ENCODE measurements at regions not wholly inside any gene's neighbourhood (a gene's known extent, or its start where the extent isn't known, plus 50 kb on each side); places are given as distances from the start of the nearest gene placed in this dataset.
"Not testable (repeated sequence)": the region's sequence is repeated elsewhere in the genome, so short reads cannot be mapped to it uniquely, and the experiment has no call there.

DNA sequence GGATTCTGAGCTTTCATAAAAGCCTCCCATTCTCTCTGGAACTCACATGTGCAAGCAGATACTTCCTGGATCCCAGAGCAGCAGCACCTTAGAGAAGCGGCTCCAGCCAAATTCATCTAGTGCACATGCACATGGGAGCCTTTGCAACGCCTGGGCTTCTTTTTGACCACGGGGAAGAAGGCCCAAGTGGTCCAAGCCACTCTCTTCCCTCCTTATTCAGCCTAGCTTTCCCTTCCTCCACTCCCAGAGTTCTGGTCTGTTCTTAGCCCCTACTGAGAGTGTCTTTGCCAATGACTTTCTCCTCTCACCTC is 118.7 kb downstream of the ZNF365 start:
- H3K4me1 ChIP-seq = no peaks in the 10 kb centered on the region
- no peak overlapping the region for H3K27ac ChIP-seq
- H3K9me3 ChIP-seq = no peaks in the 10 kb centered on the region
- DNase-seq = no peak
- no peaks in the 10 kb centered on the region for H3K36me3 ChIP-seq
- no peaks in the 10 kb centered on the region for H3K27me3 ChIP-seq
- no peak for TF ChIP-seq POLR2A (IDR thresholded peaks at IDR 0.05)
- TF ChIP-seq, protein P1, sequence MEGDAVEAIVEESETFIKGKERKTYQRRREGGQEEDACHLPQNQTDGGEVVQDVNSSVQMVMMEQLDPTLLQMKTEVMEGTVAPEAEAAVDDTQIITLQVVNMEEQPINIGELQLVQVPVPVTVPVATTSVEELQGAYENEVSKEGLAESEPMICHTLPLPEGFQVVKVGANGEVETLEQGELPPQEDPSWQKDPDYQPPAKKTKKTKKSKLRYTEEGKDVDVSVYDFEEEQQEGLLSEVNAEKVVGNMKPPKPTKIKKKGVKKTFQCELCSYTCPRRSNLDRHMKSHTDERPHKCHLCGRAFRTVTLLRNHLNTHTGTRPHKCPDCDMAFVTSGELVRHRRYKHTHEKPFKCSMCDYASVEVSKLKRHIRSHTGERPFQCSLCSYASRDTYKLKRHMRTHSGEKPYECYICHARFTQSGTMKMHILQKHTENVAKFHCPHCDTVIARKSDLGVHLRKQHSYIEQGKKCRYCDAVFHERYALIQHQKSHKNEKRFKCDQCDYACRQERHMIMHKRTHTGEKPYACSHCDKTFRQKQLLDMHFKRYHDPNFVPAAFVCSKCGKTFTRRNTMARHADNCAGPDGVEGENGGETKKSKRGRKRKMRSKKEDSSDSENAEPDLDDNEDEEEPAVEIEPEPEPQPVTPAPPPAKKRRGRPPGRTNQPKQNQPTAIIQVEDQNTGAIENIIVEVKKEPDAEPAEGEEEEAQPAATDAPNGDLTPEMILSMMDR (IDR thresholded peaks at IDR 0.05) = no peak
- H3K4me3 ChIP-seq = no peak overlapping the region

DNA sequence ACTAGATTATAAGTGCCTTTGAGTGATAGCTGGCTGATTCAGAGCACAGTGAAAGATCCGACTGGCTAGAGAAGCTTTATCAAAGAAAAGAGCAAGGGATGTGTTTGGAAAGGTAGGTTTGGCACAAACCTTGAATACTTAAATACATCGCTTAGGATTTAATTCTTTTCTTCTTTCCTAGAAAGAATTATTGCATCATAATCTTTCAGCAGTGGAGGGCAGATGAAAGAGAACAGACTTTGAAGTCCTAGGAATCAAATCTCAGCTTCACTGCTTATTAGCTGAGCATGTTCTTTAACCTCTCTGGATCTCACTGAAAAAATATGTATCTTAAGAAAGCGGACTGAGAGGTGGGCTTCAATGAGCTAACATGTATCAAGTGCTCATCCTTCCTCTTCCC is 122.8 kb downstream of the ZNF365 start:
- Histone ChIP-seq H3K9me3 (no peaks in the 10 kb centered on the region), H3K27ac (no peak overlapping the region), H3K27me3 (no peaks in the 10 kb centered on the region), H3K4me1 (no peaks in the 10 kb centered on the region), H3K4me3 (no peak overlapping the region), H3K36me3 (no peaks in the 10 kb centered on the region)
- TF ChIP-seq POLR2A (IDR thresholded peaks at IDR 0.05) = no peak
- TF ChIP-seq, protein P1 (IDR thresholded peaks at IDR 0.05) = no peak
- no peak for DNase-seq

- H3K4me3 ChIP-seq = no peak overlapping the region
- no peaks in the 10 kb centered on the region for H3K4me1 ChIP-seq
- no peaks in the 10 kb centered on the region for H3K9me3 ChIP-seq
- no peak overlapping the region for H3K27ac ChIP-seq
- TF ChIP-seq, protein P1 (IDR thresholded peaks at IDR 0.05) = no peak
- no peak for TF ChIP-seq POLR2A (IDR thresholded peaks at IDR 0.05)
- no peaks in the 10 kb centered on the region for H3K27me3 ChIP-seq
- no peaks in the 10 kb centered on the region for H3K36me3 ChIP-seq
- no peak for DNase-seq
These were observed 124.1 kb downstream of the ZNF365 start for GRCh38 chr10:62498271-62498670.

DNA sequence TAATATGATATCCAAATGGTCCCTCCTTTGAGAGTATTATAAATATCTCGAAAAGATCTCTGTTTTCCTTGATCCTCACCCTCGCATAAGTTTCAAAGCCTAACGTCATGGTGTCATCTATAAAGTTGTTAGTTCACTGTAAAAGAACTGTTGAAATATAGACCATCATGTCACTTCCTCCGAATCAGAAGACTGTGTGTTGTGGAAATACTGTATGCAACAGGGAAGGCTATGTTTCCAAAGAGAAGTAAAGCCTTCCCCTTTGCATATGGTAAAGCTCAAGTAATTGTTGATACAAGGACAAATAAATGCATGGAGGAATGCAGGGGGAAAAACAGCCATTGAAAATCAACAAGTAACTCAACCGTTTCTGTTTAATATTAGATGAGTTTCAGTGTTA is 125.9 kb downstream of the ZNF365 start:
- not testable (repeated sequence) for H3K27me3 ChIP-seq, H3K9me3 ChIP-seq, H3K4me3 ChIP-seq, H3K4me1 ChIP-seq, H3K36me3 ChIP-seq, DNase-seq, H3K27ac ChIP-seq

DNA sequence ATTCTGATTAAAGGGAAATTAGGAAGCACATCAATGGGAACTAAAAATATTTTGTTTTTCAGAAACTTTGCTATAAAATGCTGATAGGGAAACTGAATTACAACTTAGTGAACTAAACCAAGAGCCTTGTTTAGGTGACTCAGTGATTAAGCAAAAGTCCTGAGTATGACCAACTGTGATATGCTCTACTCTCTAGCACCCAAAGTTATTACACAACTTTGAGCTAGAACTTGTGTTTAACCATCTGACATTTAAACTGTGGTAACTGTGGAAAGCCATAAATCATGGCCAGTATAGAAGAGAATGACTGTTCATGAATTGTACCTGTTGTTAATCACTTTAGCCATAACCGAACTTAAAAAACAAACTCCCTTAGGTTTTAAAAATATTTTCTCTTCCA is 127.4 kb downstream of the ZNF365 start:
- no peak overlapping the region for H3K27ac ChIP-seq
- TF ChIP-seq POLR2A (IDR thresholded peaks at IDR 0.05) = no peak
- TF ChIP-seq, protein P1 (IDR thresholded peaks at IDR 0.05) = no peak
- DNase-seq = no peak
- no peaks in the 10 kb centered on the region for H3K36me3 ChIP-seq
- no peaks in the 10 kb centered on the region for H3K4me1 ChIP-seq
- no peak overlapping the region for H3K4me3 ChIP-seq
- H3K27me3 ChIP-seq = no peaks in the 10 kb centered on the region
- no peaks in the 10 kb centered on the region for H3K9me3 ChIP-seq

DNA sequence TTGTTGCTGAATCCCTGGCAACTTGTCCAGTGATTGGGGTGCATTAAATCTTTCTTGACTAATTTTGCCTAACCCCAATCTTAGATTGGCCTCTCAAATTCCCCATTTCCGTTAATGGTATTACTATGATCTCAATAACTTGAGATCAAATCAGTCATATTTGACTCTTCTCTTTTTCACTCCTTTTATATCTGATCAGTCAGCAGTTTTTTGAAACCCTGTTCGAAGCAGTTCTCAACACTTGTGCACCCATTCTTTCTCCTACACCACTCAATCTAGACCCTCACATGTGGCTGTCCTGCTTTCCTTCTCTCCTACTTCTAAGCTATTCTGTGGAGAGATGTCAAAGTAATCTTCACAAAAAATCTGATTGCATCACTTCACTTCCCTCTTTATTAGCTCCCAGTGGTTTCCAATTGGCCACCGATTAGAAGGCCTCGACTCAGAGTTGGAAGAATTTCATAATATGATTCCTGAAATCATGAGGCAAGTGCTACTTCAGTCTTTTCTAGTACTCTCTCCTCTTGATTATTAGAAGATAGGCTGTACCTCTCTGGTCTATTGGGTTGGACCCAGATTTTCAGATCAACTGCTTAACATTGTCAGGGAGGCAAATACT is 128.9 kb downstream of the ZNF365 start:
- DNase-seq = no peak
- TF ChIP-seq, protein P1 (IDR thresholded peaks at IDR 0.05) = no peak
- TF ChIP-seq POLR2A (IDR thresholded peaks at IDR 0.05) = no peak
- Histone ChIP-seq H3K27me3 (no peaks in the 10 kb centered on the region), H3K27ac (no peak overlapping the region), H3K36me3 (no peaks in the 10 kb centered on the region), H3K4me3 (no peak overlapping the region), H3K4me1 (no peaks in the 10 kb centered on the region), H3K9me3 (no peaks in the 10 kb centered on the region)

Measured in Peyer's patch (tissue), 4 donors.